Caco-2 (cell line): ENCODE measurements at regions not wholly inside any gene's neighbourhood (a gene's known extent, or its start where the extent isn't known, plus 50 kb on each side); places are given as distances from the start of the nearest gene placed in this dataset.

Source experiments
- BruUV-seq: library from RNA; stranded (reverse); fragments of 400-500 nt; replicated peaks from 2 replicates; lab custom pipeline; 2021; lab: Mats Ljungman, UMichigan
- CTCF ChIA-PET: fragments of 300-600 bp; sonication (Branson Sonifier 250); formaldehyde crosslinking; loops from one replicate; lab custom pipeline; 2022; ENCODE audit warnings: antibody characterized with exemption; lab: Charles Lee
- POLR2A ChIA-PET: fragments of 300-600 bp; sonication (Branson Sonifier 250); formaldehyde crosslinking; loops from one replicate; lab custom pipeline; 2022; ENCODE audit warnings: antibody characterized with exemption; lab: Charles Lee
- DNase-seq, 2 experiments: peaks; one replicate each; pipeline versions ENCODE4 v3.0.0 to v3.0.0-alpha.2; 2020 to 2022
- H3K27me3 ChIP-seq: replicated peaks from 2 replicates; pipeline ENCODE4 v1.6.0; 2011; ENCODE audit warnings: low read length; ENCODE audit not compliant: control insufficient read depth, insufficient read depth
- H3K36me3 ChIP-seq: 2 replicates; pipeline ENCODE4 v1.5.1; 2011; ENCODE audit warnings: low read length; ENCODE audit not compliant: control insufficient read depth, insufficient read depth
- H3K4me1 ChIP-seq: fragments of 250-450 bp; sonication (Bioruptor Pico); 2 replicates; pipeline ENCODE4 v1.5.1; 2020; ENCODE audit warnings: mild to moderate bottlenecking
- H3K4me3 ChIP-seq: 2 replicates; pipeline ENCODE4 v1.5.1; 2011; ENCODE audit warnings: low read depth, mild to moderate bottlenecking, control low read depth, low read length
- H3K9me3 ChIP-seq: fragments of 250-450 bp; sonication (Bioruptor Pico); 2 replicates; pipeline ENCODE4 v1.5.1; 2020; ENCODE audit warnings: mild to moderate bottlenecking, moderate library complexity
- H3K27ac Mint-ChIP-seq: one replicate; pipeline ENCODE4 v1.8.0; 2022; ENCODE audit warnings: mixed read lengths; ENCODE audit not compliant: unreplicated experiment
- H3K27me3 Mint-ChIP-seq: one replicate; pipeline ENCODE4 v1.8.0; 2022; ENCODE audit warnings: mixed read lengths; ENCODE audit not compliant: insufficient read depth, unreplicated experiment
- H3K36me3 Mint-ChIP-seq: one replicate; pipeline ENCODE4 v1.8.0; 2022; ENCODE audit warnings: mild to moderate bottlenecking, mixed read lengths; ENCODE audit not compliant: insufficient read depth, unreplicated experiment
- H3K4me1 Mint-ChIP-seq: one replicate; pipeline ENCODE4 v1.8.0; 2022; ENCODE audit warnings: low read depth, mixed read lengths; ENCODE audit not compliant: unreplicated experiment
- H3K4me3 Mint-ChIP-seq: one replicate; pipeline ENCODE4 v1.8.0; 2022; ENCODE audit warnings: mild to moderate bottlenecking, moderate library complexity, mixed read lengths; ENCODE audit not compliant: unreplicated experiment
- H3K9me3 Mint-ChIP-seq: one replicate; pipeline ENCODE4 v1.8.0; 2022; ENCODE audit warnings: mixed read lengths; ENCODE audit not compliant: unreplicated experiment
- CTCF ChIP-seq, 2 experiments: fragments of 200-600 bp in 1 of 2; IDR thresholded peaks; 1 replicate in 1 of 2; 2 replicates in 1 of 2; pipeline versions ENCODE4 v1.5.1 to v1.8.0; 2011 to 2022; ENCODE audit warnings: antibody characterized with exemption in 1 of 2, control low read depth in 1 of 2, inconsistent platforms in 1 of 2, low read depth in 1 of 2, low read length in 1 of 2, mild to moderate bottlenecking in 1 of 2, moderate library complexity in 1 of 2; ENCODE audit not compliant: insufficient read depth in 1 of 2, severe bottlenecking in 1 of 2, unreplicated experiment in 1 of 2
- intact Hi-C: fragments of 100-400 bp; cut with micrococcal nuclease; formaldehyde crosslinking; loops from one replicate; pipeline ENCODE4 v1.10.0; 2022; ENCODE audit not compliant: unreplicated experiment

GRCh38 chr2:59997371-59997770, 556.1 kb downstream of the BCL11A start:
- Mint-ChIP-seq H3K27me3 (no peaks in the 10 kb centered on the region), H3K36me3 (no peaks in the 10 kb centered on the region), H3K9me3 (no peaks in the 10 kb centered on the region), H3K4me1 (no peaks in the 10 kb centered on the region), H3K27ac (no peak overlapping the region), H3K4me3 (no peak overlapping the region)
- no peak for TF ChIP-seq CTCF (IDR thresholded peaks at IDR 0.05; ENCODE audit: insufficient read depth in 1 of 2, low read depth in 1 of 2, low read length in 1 of 2, severe bottlenecking in 1 of 2, unreplicated experiment in 1 of 2)
- ChIA-PET CTCF (no interaction called here), POLR2A (no interaction called here)
- Histone ChIP-seq H3K4me1 (no peaks in the 10 kb centered on the region), H3K4me3 (no peak overlapping the region), H3K27me3 (no peaks in the 10 kb centered on the region), H3K36me3 (no peaks in the 10 kb centered on the region), H3K9me3 (no peaks in the 10 kb centered on the region)
- no peak for DNase-seq
- no TSS peak for BruUV-seq
- intact Hi-C loops, result no loop called here

- Histone ChIP-seq H3K36me3 (no peaks in the 10 kb centered on the region), H3K9me3 (no peaks in the 10 kb centered on the region), H3K27me3 (no peaks in the 10 kb centered on the region), H3K4me1 (no peaks in the 10 kb centered on the region), H3K4me3 (no peak overlapping the region)
- no peaks in the 10 kb centered on the region for H3K27me3 Mint-ChIP-seq
- no peak overlapping the region for H3K27ac Mint-ChIP-seq
- no TSS peak for BruUV-seq
- CTCF ChIA-PET, result no interaction called here
- no peak for DNase-seq
- no peaks in the 10 kb centered on the region for H3K9me3 Mint-ChIP-seq
- H3K4me1 Mint-ChIP-seq, result no peaks in the 10 kb centered on the region
- no peaks in the 10 kb centered on the region for H3K36me3 Mint-ChIP-seq
- intact Hi-C loops, result no loop called here
- TF ChIP-seq CTCF (IDR thresholded peaks at IDR 0.05; ENCODE audit: insufficient read depth in 1 of 2, low read depth in 1 of 2, low read length in 1 of 2, severe bottlenecking in 1 of 2, unreplicated experiment in 1 of 2), result no peak
- POLR2A ChIA-PET, result no interaction called here
- H3K4me3 Mint-ChIP-seq, result no peak overlapping the region
Measured at GRCh38 chr2:59996855-59997254, 556.6 kb downstream of the BCL11A start.

- BruUV-seq, result no TSS peak
- Histone ChIP-seq H3K27me3 (no peaks in the 10 kb centered on the region), H3K9me3 (no peaks in the 10 kb centered on the region), H3K4me3 (no peak overlapping the region), H3K4me1 (no peaks in the 10 kb centered on the region), H3K36me3 (no peaks in the 10 kb centered on the region)
- no peak for TF ChIP-seq CTCF (IDR thresholded peaks at IDR 0.05; ENCODE audit: insufficient read depth in 1 of 2, low read depth in 1 of 2, low read length in 1 of 2, severe bottlenecking in 1 of 2, unreplicated experiment in 1 of 2)
- no peak for DNase-seq
- Mint-ChIP-seq H3K9me3 (no peaks in the 10 kb centered on the region), H3K27me3 (no peaks in the 10 kb centered on the region), H3K27ac (no peak overlapping the region), H3K4me1 (no peaks in the 10 kb centered on the region), H3K36me3 (no peaks in the 10 kb centered on the region), H3K4me3 (no peak overlapping the region)
- POLR2A ChIA-PET, result no interaction called here
- intact Hi-C loops, result no loop called here
- CTCF ChIA-PET, result no interaction called here
Measured at GRCh38 chr2:59993726-59994125, 559.7 kb downstream of the BCL11A start.
